ENCODE measurements at regions not wholly inside any gene's neighbourhood (a gene's known extent, or its start where the extent isn't known, plus 50 kb on each side); places are given as distances from the start of the nearest gene placed in this dataset.

GRCh38 chr12:92539976-92540781, 162.6 kb upstream of the PLEKHG7 start:
- H3K4me1 ChIP-seq (ENCODE audit: insufficient read depth, low read length, poor library complexity, severe bottlenecking) = peaks cover 63% of the 10 kb centered on the region
- peak; percentile 24 for DNase-seq (ENCODE audit: low spot score)
- H3K4me2 ChIP-seq (ENCODE audit: low read length) = peak overlapping the region; percentile 54
- POLR2A ChIA-PET = interaction anchor here (0.5 to 1.7 kb wide), 7 partner anchors 8 to 110 kb away, joined by 3 read pairs; no protein-coding TSS in a partner anchor
- intact Hi-C loops (cut with micrococcal nuclease; ENCODE audit: unreplicated experiment) = no loop called here
- no peak for TF ChIP-seq CTCF (conservative IDR thresholded peaks at IDR 0.05; ENCODE audit: low read length)
- no peak for TF ChIP-seq EZH2phosphoT487 (IDR thresholded peaks at IDR 0.05; ENCODE audit: borderline replicate concordance, low read depth, low read length)
- H3K9me2 ChIP-seq (ENCODE audit: insufficient read depth, low read length) = no peaks in the 10 kb centered on the region
- H3K9me3 ChIP-seq (ENCODE audit: low read length) = no peaks in the 10 kb centered on the region
- BruUV-seq (replicated peaks) = no TSS peak
- peak overlapping the region; percentile 12 for H3K27ac ChIP-seq (ENCODE audit: low read depth, low read length, poor library complexity, severe bottlenecking)
- H2AFZ ChIP-seq (ENCODE audit: low read length) = peak overlapping the region; percentile 55
- no peaks in the 10 kb centered on the region for H3K79me2 ChIP-seq (ENCODE audit: insufficient read depth, low read depth, low read length)
- H3K4me3 ChIP-seq (ENCODE audit: low read depth, low read length, poor library complexity, severe bottlenecking) = no peak overlapping the region
- H3K36me3 ChIP-seq (ENCODE audit: insufficient read depth, low read length) = no peaks in the 10 kb centered on the region
- CTCF ChIA-PET (ENCODE audit: unreplicated experiment) = interaction anchor here (0.6 kb wide), 2 partner anchors 30 to 477 kb away, joined by 3 to 5 read pairs; no protein-coding TSS in a partner anchor
- no peaks in the 10 kb centered on the region for H4K20me1 ChIP-seq (ENCODE audit: insufficient read depth, low read length)

- Histone ChIP-seq H3K79me2 (ENCODE audit: insufficient read depth, low read depth, low read length) (no peaks in the 10 kb centered on the region), H3K4me2 (ENCODE audit: low read length) (peak overlapping the region; percentile 54), H3K4me1 (ENCODE audit: insufficient read depth, low read length, poor library complexity, severe bottlenecking) (peaks cover 55% of the 10 kb centered on the region), H4K20me1 (ENCODE audit: insufficient read depth, low read length) (no peaks in the 10 kb centered on the region), H3K9me2 (ENCODE audit: insufficient read depth, low read length) (no peaks in the 10 kb centered on the region), H3K4me3 (ENCODE audit: low read depth, low read length, poor library complexity, severe bottlenecking) (no peak overlapping the region), H3K27ac (ENCODE audit: low read depth, low read length, poor library complexity, severe bottlenecking) (peak overlapping the region; percentile 12), H3K36me3 (ENCODE audit: insufficient read depth, low read length) (no peaks in the 10 kb centered on the region), H3K9me3 (ENCODE audit: low read length) (no peaks in the 10 kb centered on the region), H2AFZ (ENCODE audit: low read length) (peak overlapping the region; percentile 55)
- ChIA-PET CTCF (ENCODE audit: unreplicated experiment) (interaction anchor here (0.6 kb wide), 1 partner anchor 476 kb away, joined by 5 read pairs; no protein-coding TSS in a partner anchor), POLR2A (interaction anchor here (0.9 to 1.0 kb wide), 2 partner anchors 9 to 24 kb away, joined by 3 read pairs; no protein-coding TSS in a partner anchor)
- no peak for TF ChIP-seq EZH2phosphoT487 (IDR thresholded peaks at IDR 0.05; ENCODE audit: borderline replicate concordance, low read depth, low read length)
- no peak for TF ChIP-seq CTCF (conservative IDR thresholded peaks at IDR 0.05; ENCODE audit: low read length)
- intact Hi-C loops (cut with micrococcal nuclease; ENCODE audit: unreplicated experiment) = no loop called here
- BruUV-seq (replicated peaks) = no TSS peak
- peak; percentile 51 for DNase-seq (ENCODE audit: low spot score)
Observed at GRCh38 chr12:92539110-92539749, 163.6 kb upstream of the PLEKHG7 start.

Data from OCI-LY7 (cell line).